H7 (cell line): ENCODE measurements at regions not wholly inside any gene's neighbourhood (a gene's known extent, or its start where the extent isn't known, plus 50 kb on each side); places are given as distances from the start of the nearest gene placed in this dataset.
"Not testable (repeated sequence)": the region's sequence is repeated elsewhere in the genome, so short reads cannot be mapped to it uniquely, and the experiment has no call there.

ENCODE experiments used
- DNase-seq: peaks from one replicate; pipeline ENCODE4 v3.0.0; 2012
- H3K27me3 ChIP-seq: 2 replicates; pipeline ENCODE4 v1.6.0; 2011; ENCODE audit warnings: mild to moderate bottlenecking, low read length; ENCODE audit not compliant: control insufficient read depth, insufficient read depth
- H3K36me3 ChIP-seq: replicated peaks from 2 replicates; pipeline ENCODE4 v1.5.1; 2011; ENCODE audit warnings: low read length; ENCODE audit not compliant: control insufficient read depth, insufficient read depth
- H3K4me3 ChIP-seq: 2 replicates; pipeline ENCODE4 v1.5.1; 2011; ENCODE audit warnings: low read depth, mild to moderate bottlenecking, control low read depth, low read length, moderate library complexity; ENCODE audit not compliant: insufficient read depth

DNA sequence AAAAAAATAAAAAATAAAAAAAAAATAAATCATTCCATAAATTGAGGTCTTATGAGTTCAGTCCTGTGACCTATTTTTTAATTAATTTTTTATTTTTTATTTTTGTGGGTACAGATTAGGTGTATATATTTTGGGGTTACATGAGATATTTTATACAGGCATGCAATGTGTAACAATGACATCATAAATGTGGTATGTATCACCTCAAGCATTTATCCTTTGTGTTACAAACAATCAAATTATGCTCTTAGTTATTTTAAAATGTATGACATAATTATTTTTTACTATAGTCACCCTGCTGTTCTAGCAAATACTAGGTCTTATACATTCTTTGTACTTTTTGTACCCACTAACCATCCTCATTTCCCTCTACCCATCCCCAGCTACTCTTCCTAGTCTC is 537.9 kb downstream of the HINT1 start:
- no peaks in the 10 kb centered on the region for H3K27me3 ChIP-seq
- H3K36me3 ChIP-seq: no peaks in the 10 kb centered on the region
- no peak for DNase-seq
- H3K4me3 ChIP-seq: no peak overlapping the region

DNA sequence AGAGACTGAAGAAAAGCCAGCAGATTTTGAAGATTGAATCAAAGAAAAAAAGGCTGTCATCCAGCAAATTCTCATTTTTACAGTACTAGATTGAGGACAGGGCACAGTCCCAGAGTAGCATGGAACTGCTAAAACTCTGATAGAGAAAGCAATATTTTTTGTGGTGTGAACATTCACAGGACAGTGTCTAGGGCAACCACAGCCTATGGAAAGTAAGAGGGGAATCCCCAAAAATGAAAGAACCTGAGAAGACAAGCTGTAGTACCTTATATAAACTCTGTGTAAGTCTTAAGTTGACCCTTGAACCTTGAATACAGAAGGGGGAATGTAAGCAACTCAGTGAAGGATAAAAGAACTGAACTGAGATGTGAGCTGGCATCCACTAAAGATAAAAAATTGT is 540.3 kb downstream of the HINT1 start:
- H3K27me3 ChIP-seq: no peaks in the 10 kb centered on the region
- no peak overlapping the region for H3K4me3 ChIP-seq
- no peak for DNase-seq
- no peaks in the 10 kb centered on the region for H3K36me3 ChIP-seq

- no peak for DNase-seq
- H3K36me3 ChIP-seq: no peaks in the 10 kb centered on the region
- H3K27me3 ChIP-seq: no peaks in the 10 kb centered on the region
- no peak overlapping the region for H3K4me3 ChIP-seq
Measured at GRCh38 chr5:130616161-130616560, 548.9 kb downstream of the HINT1 start.

DNA sequence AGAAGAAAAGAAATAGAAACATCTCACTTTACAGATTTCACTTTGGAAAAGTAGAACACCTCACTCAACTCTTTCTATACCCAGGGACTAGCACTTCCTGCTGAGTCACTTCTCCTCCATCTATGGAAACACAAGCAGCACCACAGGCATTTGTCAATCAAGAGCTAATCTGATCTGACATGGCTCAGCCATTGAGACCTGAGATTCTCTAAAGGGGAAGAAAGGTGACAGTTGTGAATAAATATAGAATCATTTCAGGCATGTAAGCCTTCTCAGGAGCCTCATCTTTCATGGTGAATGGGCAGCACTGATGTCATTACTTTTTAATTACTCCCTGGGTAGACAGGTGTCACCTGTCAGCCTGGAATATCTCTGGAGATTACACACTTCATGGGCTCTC is 559.8 kb downstream of the HINT1 start:
- no peaks in the 10 kb centered on the region for H3K36me3 ChIP-seq
- no peaks in the 10 kb centered on the region for H3K27me3 ChIP-seq
- peak; percentile 1 for DNase-seq
- no peak overlapping the region for H3K4me3 ChIP-seq

GRCh38 chr5:130596647-130597046 is 568.4 kb downstream of the HINT1 start:
- DNase-seq, H3K4me3 ChIP-seq: not testable (repeated sequence)

GRCh38 chr5:130580264-130580663 is 584.8 kb downstream of the HINT1 start:
- no peaks in the 10 kb centered on the region for H3K36me3 ChIP-seq
- H3K4me3 ChIP-seq: no peak overlapping the region
- DNase-seq: no peak
- H3K27me3 ChIP-seq: no peaks in the 10 kb centered on the region

More at GRCh38 chr5:130596647-130597046, 568.4 kb downstream of the HINT1 start:
- not testable (repeated sequence) for H3K27me3 ChIP-seq, H3K36me3 ChIP-seq

DNA sequence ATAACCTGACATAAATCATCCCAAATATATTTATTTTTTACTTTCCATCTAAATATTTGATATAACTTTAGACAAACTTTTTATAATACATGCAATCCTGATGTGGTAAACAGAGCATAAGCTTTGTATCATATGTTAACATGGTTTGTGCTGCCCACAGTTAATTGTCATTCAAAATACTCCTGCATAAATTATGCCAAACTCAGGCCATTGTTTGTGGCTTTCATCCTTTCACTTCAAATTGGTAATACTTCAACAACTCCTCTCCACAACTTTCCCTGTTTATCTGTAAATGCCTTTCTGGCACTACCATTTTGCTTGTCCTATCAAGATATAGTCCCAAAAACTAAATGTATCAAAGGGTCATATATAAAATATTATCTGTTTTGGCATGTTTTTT is 586.7 kb downstream of the HINT1 start:
- H3K4me3 ChIP-seq: no peak overlapping the region
- H3K27me3 ChIP-seq: no peaks in the 10 kb centered on the region
- no peak for DNase-seq
- no peaks in the 10 kb centered on the region for H3K36me3 ChIP-seq

DNA sequence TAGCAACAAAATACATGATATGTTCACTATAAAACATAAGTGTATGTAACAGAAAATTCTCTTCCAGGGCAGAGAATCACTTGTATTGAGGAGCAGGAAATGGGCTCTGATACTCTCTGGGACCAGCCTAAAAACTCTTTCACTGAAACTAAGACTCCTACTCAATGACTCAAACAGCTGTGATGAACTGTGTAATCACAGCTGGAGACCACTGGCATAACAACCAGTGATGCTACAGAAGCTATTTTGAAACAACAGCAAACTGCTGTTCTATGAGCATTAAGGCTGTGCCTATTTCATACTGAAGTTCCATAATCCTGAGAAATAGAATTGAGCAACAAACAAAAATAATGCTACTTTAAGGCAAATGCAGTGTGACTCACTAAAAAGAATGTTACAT is 594.0 kb downstream of the HINT1 start:
- Histone ChIP-seq H3K27me3 (no peaks in the 10 kb centered on the region), H3K4me3 (no peak overlapping the region), H3K36me3 (no peaks in the 10 kb centered on the region)
- DNase-seq: no peak

DNA sequence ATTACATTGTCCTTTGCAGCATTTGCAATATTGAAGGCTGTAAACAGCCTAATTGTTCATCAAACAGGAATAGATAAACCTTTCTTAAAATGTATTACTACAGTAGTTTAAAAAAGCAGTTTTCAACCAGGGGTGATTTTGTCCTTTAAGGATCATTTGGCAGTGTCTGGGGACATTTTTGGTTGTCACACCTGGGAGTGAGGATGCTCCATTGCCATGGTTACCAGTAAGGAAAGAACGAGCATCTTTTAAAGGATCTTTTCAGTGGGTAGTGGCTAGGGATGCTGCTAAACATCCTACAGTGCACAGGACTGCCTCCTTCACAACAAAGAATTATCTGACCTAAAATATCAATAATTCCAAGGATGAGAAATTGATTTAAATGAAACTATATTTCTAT is 596.3 kb downstream of the HINT1 start:
- H3K27me3 ChIP-seq: no peaks in the 10 kb centered on the region
- DNase-seq: no peak

GRCh38 chr5:130555429-130555828 is 609.6 kb downstream of the HINT1 start:
- Histone ChIP-seq H3K36me3 (no peaks in the 10 kb centered on the region), H3K27me3 (no peaks in the 10 kb centered on the region), H3K4me3 (no peak overlapping the region)
- DNase-seq: no peak

More for the DNA sequence above, 596.3 kb downstream of the HINT1 start:
- no peaks in the 10 kb centered on the region for H3K36me3 ChIP-seq
- no peak overlapping the region for H3K4me3 ChIP-seq

DNA sequence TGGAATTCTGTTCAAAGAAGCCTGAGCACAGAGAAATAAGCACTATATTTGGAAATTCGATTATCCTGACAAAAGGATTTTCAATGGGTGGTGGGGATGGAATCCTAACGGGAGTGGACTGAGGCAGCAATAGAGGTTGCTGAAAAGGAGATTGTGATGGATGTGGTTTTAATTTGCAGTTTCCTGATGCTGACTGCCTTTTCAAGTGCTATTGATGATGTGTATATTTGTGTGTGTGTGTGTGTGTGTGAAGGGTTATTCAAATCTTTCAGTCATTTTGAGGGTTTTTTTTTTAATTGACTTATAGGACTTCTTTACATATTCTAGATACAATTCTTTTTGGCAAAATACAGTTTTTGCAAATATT is 614.5 kb downstream of the HINT1 start:
- DNase-seq: no peak
- Histone ChIP-seq H3K27me3 (no peaks in the 10 kb centered on the region), H3K4me3 (no peak overlapping the region), H3K36me3 (no peaks in the 10 kb centered on the region)

DNA sequence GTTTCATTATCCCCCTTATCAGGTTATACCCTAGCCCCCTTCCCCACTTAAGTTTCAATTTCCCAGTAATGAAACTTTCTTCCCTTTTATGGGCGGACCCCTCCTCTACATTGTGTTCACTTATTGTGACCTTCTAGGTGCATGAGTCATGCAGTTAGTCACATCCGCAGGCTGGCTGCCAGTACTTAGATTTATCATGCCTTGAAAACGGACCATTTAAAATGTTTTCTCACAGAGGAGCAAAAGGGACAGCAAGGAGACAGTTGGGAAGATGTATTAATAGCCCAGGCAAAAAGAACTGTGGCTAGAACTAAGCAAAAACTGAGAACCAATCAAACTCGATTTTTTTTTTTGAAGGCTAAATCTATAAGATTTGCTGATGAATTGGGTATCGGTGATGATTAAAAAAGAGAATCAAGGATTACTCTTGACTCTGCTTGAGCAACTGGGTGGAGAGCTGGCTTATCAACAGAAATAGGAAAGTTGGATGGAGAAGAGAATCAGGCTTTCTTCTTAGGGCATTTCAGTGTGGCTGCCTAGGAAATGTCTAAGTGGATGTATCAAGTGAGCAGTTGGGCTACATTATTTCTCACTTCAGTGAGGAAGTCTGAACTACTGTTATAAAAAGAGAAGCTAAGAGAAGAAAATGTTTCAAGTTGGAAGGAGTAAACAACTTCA is 615.0 kb downstream of the HINT1 start:
- Histone ChIP-seq H3K36me3 (no peaks in the 10 kb centered on the region), H3K4me3 (no peak overlapping the region), H3K27me3 (no peaks in the 10 kb centered on the region)
- no peak for DNase-seq

DNA sequence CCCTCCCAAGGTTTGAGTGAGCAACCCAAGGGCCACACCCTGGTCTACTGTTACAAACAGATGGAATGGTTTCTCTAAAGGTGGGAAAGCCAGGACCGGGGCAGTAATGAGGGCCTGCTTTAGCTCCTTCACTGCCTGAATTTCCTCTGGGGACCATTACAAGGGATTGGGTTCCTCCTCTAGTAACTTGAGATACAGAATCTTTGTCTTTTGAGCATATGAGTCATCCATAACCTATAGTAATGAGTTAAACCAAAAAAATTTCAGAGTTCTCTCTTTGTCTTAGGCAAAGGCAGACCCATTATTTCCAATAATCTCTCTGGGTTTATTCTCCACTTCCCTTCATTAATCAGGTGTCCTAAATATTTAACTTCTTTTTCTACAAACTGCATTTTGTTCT is 618.8 kb downstream of the HINT1 start:
- Histone ChIP-seq H3K4me3 (no peak overlapping the region), H3K36me3 (no peaks in the 10 kb centered on the region), H3K27me3 (no peaks in the 10 kb centered on the region)
- no peak for DNase-seq

GRCh38 chr5:130545291-130545690 is 619.8 kb downstream of the HINT1 start:
- Histone ChIP-seq H3K27me3 (no peaks in the 10 kb centered on the region), H3K4me3 (no peak overlapping the region), H3K36me3 (no peaks in the 10 kb centered on the region)
- DNase-seq: no peak

GRCh38 chr5:130541617-130542221 is 623.3 kb downstream of the HINT1 start:
- no peak overlapping the region for H3K4me3 ChIP-seq
- no peak for DNase-seq
- H3K27me3 ChIP-seq: no peaks in the 10 kb centered on the region
- no peaks in the 10 kb centered on the region for H3K36me3 ChIP-seq

DNA sequence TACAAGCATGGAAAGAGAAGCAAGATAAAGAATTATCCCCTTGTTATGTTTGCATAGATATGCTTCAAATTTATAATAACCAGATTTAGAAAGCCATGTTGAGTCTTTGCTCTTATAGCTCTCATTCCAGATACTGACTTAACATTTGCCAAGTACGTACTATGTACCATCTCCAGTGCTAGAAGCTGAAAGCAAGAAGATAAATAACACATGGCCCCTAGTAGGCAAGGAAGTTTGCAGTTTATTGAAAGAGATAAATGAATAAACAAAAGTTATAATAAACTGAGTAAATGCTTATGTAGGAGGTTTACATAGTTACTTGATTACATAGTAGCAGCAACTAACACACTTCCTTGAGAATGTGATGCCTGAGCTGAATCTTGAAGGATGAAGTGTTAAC is 628.4 kb downstream of the HINT1 start:
- Histone ChIP-seq H3K36me3 (no peaks in the 10 kb centered on the region), H3K4me3 (no peak overlapping the region), H3K27me3 (no peaks in the 10 kb centered on the region)
- no peak for DNase-seq
